GM21717 (cell line): ENCODE measurements at regions not wholly inside any gene's neighbourhood (a gene's known extent, or its start where the extent isn't known, plus 50 kb on each side); places are given as distances from the start of the nearest gene placed in this dataset.
"Not testable (repeated sequence)": the region's sequence is repeated elsewhere in the genome, so short reads cannot be mapped to it uniquely, and the experiment has no call there.

ENCODE experiments used
- ATAC-seq: cut with Tn5 transposase; IDR thresholded peaks from one replicate; pipeline ENCODE4 v1.9.1; 2021; ENCODE audit warnings: mild to moderate bottlenecking, moderate library complexity; ENCODE audit not compliant: unreplicated experiment

- not testable (repeated sequence) for ATAC-seq
These were observed 254.9 kb upstream of the GULP1 start for GRCh38 chr2:188036786-188037185.

GRCh38 chr2:188039307-188039706 lies 252.4 kb upstream of the GULP1 start:
- no peak for ATAC-seq

DNA sequence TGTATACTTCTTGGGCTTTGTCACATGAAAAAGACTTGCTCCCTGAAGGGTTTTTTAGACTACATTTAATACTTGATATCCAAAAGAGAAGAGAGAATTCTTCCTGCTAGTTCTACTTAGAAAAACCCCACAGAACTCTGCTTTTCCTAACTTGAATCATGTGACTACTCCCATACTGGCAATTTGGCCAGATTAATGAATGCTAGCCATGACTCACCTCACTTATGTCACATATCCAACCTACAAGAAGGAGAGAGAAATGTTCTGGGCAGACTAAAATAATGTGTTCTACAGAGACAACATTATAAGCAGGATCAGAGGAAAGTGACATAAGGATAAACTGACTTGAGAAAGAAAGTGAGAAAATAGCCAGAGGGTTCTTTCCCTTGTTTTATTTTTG lies 249.3 kb upstream of the GULP1 start:
- ATAC-seq = no peak

- no peak for ATAC-seq
These were observed 246.7 kb upstream of the GULP1 start for GRCh38 chr2:188045016-188045415.

GRCh38 chr2:188046437-188046836 lies 245.2 kb upstream of the GULP1 start:
- no peak for ATAC-seq

- no peak for ATAC-seq
These were observed 243.9 kb upstream of the GULP1 start for GRCh38 chr2:188047735-188048134.

DNA sequence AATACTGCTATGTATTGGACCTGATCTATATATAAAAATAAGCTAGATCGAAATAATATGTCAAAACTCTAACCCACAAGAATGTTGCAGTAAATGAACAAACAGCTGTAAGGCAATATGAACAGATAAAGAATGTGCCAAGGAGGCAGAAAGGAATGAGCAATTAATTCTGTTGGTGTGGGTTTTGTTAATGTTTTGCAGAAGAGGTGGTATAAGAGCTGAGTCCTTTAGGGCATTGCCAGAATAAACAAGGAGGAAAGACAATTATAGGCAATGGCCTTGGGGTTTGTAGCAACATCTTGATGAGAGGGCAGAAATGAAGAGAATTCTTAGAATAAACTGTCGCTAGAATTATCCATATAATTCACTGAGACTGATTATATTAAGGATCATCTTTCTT lies 240.9 kb upstream of the GULP1 start:
- ATAC-seq = no peak

GRCh38 chr2:188051706-188052105 lies 240.0 kb upstream of the GULP1 start:
- ATAC-seq = no peak

DNA sequence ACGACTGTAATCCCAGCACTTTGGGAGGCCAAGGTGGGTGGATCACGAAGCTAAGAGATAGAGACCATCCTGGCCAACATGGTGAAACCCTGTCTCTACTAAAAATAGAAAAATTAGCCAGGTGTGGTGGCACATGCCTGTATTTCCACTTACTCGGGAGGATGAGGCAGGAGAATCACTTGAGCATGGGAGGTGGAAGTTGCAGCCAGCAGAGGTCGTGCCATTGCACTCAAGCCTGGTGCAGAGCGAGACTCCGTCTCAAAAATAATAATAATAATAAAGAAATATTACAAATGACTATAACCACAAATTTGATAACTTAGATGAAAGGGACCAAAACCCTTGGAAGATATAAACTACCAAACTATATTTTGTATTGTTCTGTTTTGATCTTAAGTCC lies 226.3 kb upstream of the GULP1 start:
- no peak for ATAC-seq

GRCh38 chr2:188068093-188068492 lies 223.6 kb upstream of the GULP1 start:
- no peak for ATAC-seq

- ATAC-seq = peak; percentile 86
These were observed 215.3 kb upstream of the GULP1 start for GRCh38 chr2:188076149-188077056.

- no peak for ATAC-seq
These were observed 213.9 kb upstream of the GULP1 start for GRCh38 chr2:188077757-188078156.

DNA sequence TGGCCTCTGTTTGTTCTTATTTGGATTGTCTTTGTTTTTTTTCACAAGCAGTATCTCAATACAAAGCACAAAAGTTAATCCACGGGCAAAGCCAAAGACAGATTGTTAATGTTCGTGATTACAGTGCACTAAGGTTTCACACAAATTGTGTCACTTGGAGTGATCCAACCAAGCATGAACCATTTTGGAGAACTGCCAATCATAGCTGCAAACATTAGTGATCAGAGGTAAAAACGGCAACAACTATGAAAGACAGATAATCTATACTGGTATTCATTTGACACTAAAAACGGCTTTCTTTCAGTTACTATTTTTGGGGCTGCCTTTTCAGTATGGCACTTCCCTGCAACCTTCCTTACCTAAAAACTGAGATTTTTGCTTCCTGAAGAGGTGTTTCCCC lies 213.1 kb upstream of the GULP1 start:
- ATAC-seq = no peak

- ATAC-seq = no peak
These were observed 212.5 kb upstream of the GULP1 start for GRCh38 chr2:188079196-188079595.

- ATAC-seq = no peak
These were observed 206.3 kb upstream of the GULP1 start for GRCh38 chr2:188085421-188085820.

GRCh38 chr2:188089901-188090300 lies 201.8 kb upstream of the GULP1 start:
- ATAC-seq = no peak

DNA sequence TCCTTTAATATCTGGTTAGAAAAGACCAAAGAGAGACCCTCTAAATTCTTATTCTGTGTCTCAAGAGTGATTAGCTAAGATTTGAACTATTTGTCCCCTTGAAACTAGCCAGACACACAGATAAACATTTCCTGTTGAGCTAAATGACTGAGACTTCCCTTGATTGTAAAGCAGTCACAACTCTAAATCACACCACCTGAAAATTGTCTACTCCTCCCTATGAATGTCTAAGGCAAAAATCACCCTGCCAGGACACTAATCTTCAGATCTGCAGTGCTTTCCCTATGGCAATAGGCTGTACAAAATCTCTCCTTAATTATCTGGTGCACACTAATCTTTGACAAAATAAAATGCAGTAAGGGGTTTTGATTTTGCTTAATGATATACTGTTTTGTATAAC lies 200.5 kb upstream of the GULP1 start:
- no peak for ATAC-seq

DNA sequence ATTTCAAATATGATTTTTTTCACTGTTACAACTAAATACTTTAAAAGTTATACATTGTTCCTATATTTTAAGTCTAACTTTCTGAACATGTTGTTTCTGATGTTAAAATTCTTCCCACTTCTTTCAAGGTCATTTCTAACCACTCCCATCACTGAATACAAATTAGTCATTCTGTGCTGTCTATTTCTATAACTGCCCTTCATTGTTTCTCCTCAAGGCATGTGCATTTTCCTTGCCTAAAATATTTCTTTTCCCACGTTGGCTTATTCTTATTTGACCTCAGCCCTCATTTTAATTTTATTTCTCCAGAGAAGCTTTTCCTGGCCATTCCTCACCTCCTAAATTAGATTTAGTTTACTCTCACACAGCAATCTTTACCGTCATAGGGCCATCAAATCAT lies 198.9 kb upstream of the GULP1 start:
- no peak for ATAC-seq

DNA sequence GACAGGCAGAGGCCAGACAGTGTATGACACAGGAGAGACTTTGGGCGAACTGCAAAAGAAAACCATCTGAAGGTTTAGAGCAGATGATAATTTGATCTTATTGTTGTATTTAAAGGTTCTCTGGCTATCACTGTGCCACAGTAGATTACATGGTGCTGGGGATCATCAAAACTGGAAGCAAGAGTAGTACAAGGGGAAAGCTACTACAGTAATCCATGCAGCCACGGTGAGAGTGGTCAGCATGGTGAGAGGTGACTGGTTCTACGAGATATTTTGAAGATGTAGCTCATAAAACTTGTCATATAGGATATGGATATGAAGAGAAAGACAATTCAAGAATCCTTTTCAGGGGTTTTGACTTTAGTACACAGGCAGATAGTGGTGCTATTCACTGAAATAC lies 194.8 kb upstream of the GULP1 start:
- no peak for ATAC-seq

- ATAC-seq = no peak
These were observed 188.8 kb upstream of the GULP1 start for GRCh38 chr2:188102881-188103280.

DNA sequence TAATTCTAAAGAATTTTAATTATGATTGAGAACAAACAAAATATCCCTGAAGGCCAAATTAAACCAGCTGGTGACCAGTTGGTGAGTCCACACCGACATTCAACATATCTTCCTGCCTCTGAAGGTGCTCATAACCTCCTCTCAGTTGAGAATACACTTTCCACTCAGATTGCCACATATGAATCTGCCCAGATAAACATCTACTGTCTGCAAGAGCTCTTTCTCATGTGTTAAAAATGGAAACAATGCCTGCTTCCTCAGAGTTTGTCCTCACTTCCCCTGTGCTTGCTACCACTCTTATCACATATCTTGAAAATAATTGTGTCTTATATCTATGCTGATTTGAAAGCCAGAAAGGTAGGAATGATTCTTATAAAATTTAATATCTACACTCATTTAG lies 177.7 kb upstream of the GULP1 start:
- no peak for ATAC-seq

GRCh38 chr2:188117706-188118105 lies 174.0 kb upstream of the GULP1 start:
- no peak for ATAC-seq

DNA sequence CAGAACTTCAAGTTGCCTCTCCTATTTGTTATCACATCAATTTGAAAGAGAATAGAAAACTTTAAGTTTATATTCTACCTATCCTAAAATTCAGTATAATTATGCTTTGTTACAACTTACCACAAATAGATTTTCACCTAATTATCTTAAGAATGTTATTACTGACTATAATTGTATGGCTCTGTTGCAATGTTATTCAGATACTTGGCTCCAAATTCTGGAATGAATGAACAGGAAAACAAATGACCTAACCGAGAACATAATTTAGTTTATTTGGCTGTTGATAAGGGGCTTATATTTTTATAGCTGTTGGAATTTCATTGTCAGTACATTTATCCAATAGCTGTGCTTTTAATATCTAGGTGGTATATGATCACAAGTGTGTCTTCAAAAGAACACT lies 173.2 kb upstream of the GULP1 start:
- ATAC-seq = no peak
